HEK293T (cell line): ENCODE measurements at regions not wholly inside any gene's neighbourhood (a gene's known extent, or its start where the extent isn't known, plus 50 kb on each side); places are given as distances from the start of the nearest gene placed in this dataset.

Source experiments
- CTCF ChIA-PET: fragments of 350-600 bp; formaldehyde crosslinking; extraction: SDS; loops from one replicate; lab custom pipeline; 2021; ENCODE audit warnings: antibody characterized with exemption, inconsistent platforms; lab: Yijun Ruan, JAX
- POLR2A ChIA-PET: fragments of 350-600 bp; formaldehyde crosslinking; extraction: SDS; loops from one replicate; lab custom pipeline; 2020; ENCODE audit warnings: antibody characterized with exemption, inconsistent platforms; lab: Yijun Ruan, JAX
- DNase-seq: peaks from one replicate; pipeline ENCODE4 v3.0.0; 2012; ENCODE audit warnings: mixed read lengths; ENCODE audit errors: extremely low spot score
- ARNT ChIP-seq: fragments of 450-650 bp; IDR thresholded peaks from 2 replicates; pipeline ENCODE4 v1.6.1; 2017; ENCODE audit warnings: mild to moderate bottlenecking
- BHLHE40 ChIP-seq: fragments of 450-650 bp; IDR thresholded peaks from 2 replicates; pipeline ENCODE4 v1.6.1; 2016; ENCODE audit warnings: mild to moderate bottlenecking, moderate library complexity, borderline replicate concordance
- CTBP1 ChIP-seq: fragments of 450-650 bp; IDR thresholded peaks from 2 replicates; pipeline ENCODE4 v1.6.1; 2016; ENCODE audit warnings: borderline replicate concordance
- ELF4 ChIP-seq: fragments of 450-650 bp; IDR thresholded peaks from 2 replicates; pipeline ENCODE4 v1.6.1; 2017; ENCODE audit warnings: antibody characterized with exemption
- FOXA1 ChIP-seq: fragments of 450-650 bp; IDR thresholded peaks from 2 replicates; pipeline ENCODE4 v1.6.1; 2016; ENCODE audit warnings: mild to moderate bottlenecking
- FOXK2 ChIP-seq: fragments of 450-650 bp; IDR thresholded peaks from 2 replicates; pipeline ENCODE4 v1.6.1; 2016; ENCODE audit warnings: mild to moderate bottlenecking
- FOXM1 ChIP-seq: fragments of 450-650 bp; IDR thresholded peaks from 2 replicates; pipeline ENCODE4 v1.6.1; 2017; ENCODE audit warnings: mild to moderate bottlenecking, borderline replicate concordance
- HDGF ChIP-seq: fragments of 450-650 bp; IDR thresholded peaks from 2 replicates; pipeline ENCODE4 v1.6.1; 2017; ENCODE audit warnings: antibody characterized with exemption, borderline replicate concordance
- L3MBTL2 ChIP-seq: fragments of 450-650 bp; conservative IDR thresholded peaks from 2 replicates; pipeline ENCODE4 v1.6.1; 2016; ENCODE audit warnings: mild to moderate bottlenecking
- LEF1 ChIP-seq: fragments of 450-650 bp; IDR thresholded peaks from 2 replicates; pipeline ENCODE4 v1.6.1; 2017; ENCODE audit warnings: mild to moderate bottlenecking, borderline replicate concordance
- NFRKB ChIP-seq: fragments of 450-650 bp; IDR thresholded peaks from 2 replicates; pipeline ENCODE4 v1.6.1; 2016; ENCODE audit warnings: mild to moderate bottlenecking, moderate library complexity
- PKNOX1 ChIP-seq: fragments of 450-650 bp; IDR thresholded peaks from 2 replicates; pipeline ENCODE4 v1.6.1; 2016
- SP1 ChIP-seq: fragments of 450-650 bp; IDR thresholded peaks from 2 replicates; pipeline ENCODE4 v1.6.1; 2017
- SUZ12 ChIP-seq: fragments of 450-650 bp; IDR thresholded peaks from 2 replicates; pipeline ENCODE4 v1.6.1; 2016; ENCODE audit warnings: mild to moderate bottlenecking
- TARDBP ChIP-seq: fragments of 450-650 bp; IDR thresholded peaks from 2 replicates; pipeline ENCODE4 v1.6.1; 2016
- ZNF384 ChIP-seq: fragments of 450-650 bp; IDR thresholded peaks from 2 replicates; pipeline ENCODE4 v1.6.1; 2016

- ChIA-PET POLR2A (no interaction called here), CTCF (no interaction called here)
- TF ChIP-seq L3MBTL2 (no peak), ELF4 (no peak), LEF1 (no peak)
- DNase-seq: no peak
Measured at GRCh38 chr13:34886121-34886875, 55.8 kb upstream of the NBEA start.

GRCh38 chr13:34886987-34887386 lies 55.1 kb upstream of the NBEA start:
- TF ChIP-seq CTBP1 (no peak), TARDBP (no peak), PKNOX1 (no peak), SUZ12 (no peak), ELF4 (no peak), L3MBTL2 (no peak), FOXK2 (no peak), HDGF (no peak), FOXM1 (no peak), BHLHE40 (no peak), ZNF384 (no peak), NFRKB (no peak), FOXA1 (no peak), SP1 (no peak), ARNT (no peak), LEF1 (no peak)
- DNase-seq: no peak
- ChIA-PET CTCF (no interaction called here), POLR2A (no interaction called here)
